Osteocyte (in vitro differentiated cells): ENCODE measurements at regions not wholly inside any gene's neighbourhood (a gene's known extent, or its start where the extent isn't known, plus 50 kb on each side); places are given as distances from the start of the nearest gene placed in this dataset.

Experiments used
- DNase-seq: peaks from one replicate; pipeline ENCODE4 v3.0.0; 2021; ENCODE audit warnings: mixed read lengths; ENCODE audit not compliant: unreplicated experiment; ENCODE audit errors: extremely low spot score
- H3K27ac Mint-ChIP-seq: one replicate; pipeline ENCODE4 v1.8.0; 2021; ENCODE audit warnings: mild to moderate bottlenecking, mixed read lengths; ENCODE audit not compliant: unreplicated experiment
- H3K27me3 Mint-ChIP-seq: one replicate; pipeline ENCODE4 v1.8.0; 2021; ENCODE audit warnings: mixed read lengths; ENCODE audit not compliant: unreplicated experiment
- H3K36me3 Mint-ChIP-seq: one replicate; pipeline ENCODE4 v1.8.0; 2021; ENCODE audit warnings: mixed read lengths; ENCODE audit not compliant: unreplicated experiment
- H3K4me1 Mint-ChIP-seq: one replicate; pipeline ENCODE4 v1.8.0; 2021; ENCODE audit warnings: mixed read lengths; ENCODE audit not compliant: unreplicated experiment
- H3K4me3 Mint-ChIP-seq: one replicate; pipeline ENCODE4 v1.8.0; 2021; ENCODE audit warnings: mild to moderate bottlenecking, moderate library complexity, mixed read lengths; ENCODE audit not compliant: unreplicated experiment
- H3K9me3 Mint-ChIP-seq: one replicate; pipeline ENCODE4 v1.8.0; 2021; ENCODE audit warnings: mixed read lengths; ENCODE audit not compliant: unreplicated experiment
- CTCF ChIP-seq: fragments of 200-600 bp; sonication (generic); IDR thresholded peaks from 2 replicates; pipeline ENCODE4 v1.5.0; 2021; ENCODE audit warnings: antibody characterized with exemption, mild to moderate bottlenecking, moderate library complexity

- no peaks in the 10 kb centered on the region for H3K9me3 Mint-ChIP-seq
- H3K36me3 Mint-ChIP-seq, result no peaks in the 10 kb centered on the region
- no peak for DNase-seq
- no peaks in the 10 kb centered on the region for H3K27me3 Mint-ChIP-seq
- no peak overlapping the region for H3K4me3 Mint-ChIP-seq
- H3K27ac Mint-ChIP-seq, result no peak overlapping the region
- no peaks in the 10 kb centered on the region for H3K4me1 Mint-ChIP-seq
- no peak for TF ChIP-seq CTCF
Observed at GRCh38 chrX:129071390-129071789, 451.9 kb downstream of the SMARCA1 start.

- H3K27ac Mint-ChIP-seq, result no peak overlapping the region
- H3K4me3 Mint-ChIP-seq, result no peak overlapping the region
- no peaks in the 10 kb centered on the region for H3K4me1 Mint-ChIP-seq
- DNase-seq, result no peak
- no peak for TF ChIP-seq CTCF
- H3K9me3 Mint-ChIP-seq, result no peaks in the 10 kb centered on the region
- H3K36me3 Mint-ChIP-seq, result no peaks in the 10 kb centered on the region
- H3K27me3 Mint-ChIP-seq, result no peaks in the 10 kb centered on the region
Observed at GRCh38 chrX:129065895-129066294, 457.4 kb downstream of the SMARCA1 start.

GRCh38 chrX:129058405-129058804 lies 464.9 kb downstream of the SMARCA1 start:
- Mint-ChIP-seq H3K9me3 (no peaks in the 10 kb centered on the region), H3K4me1 (no peaks in the 10 kb centered on the region), H3K27me3 (no peaks in the 10 kb centered on the region), H3K36me3 (no peaks in the 10 kb centered on the region), H3K4me3 (no peak overlapping the region), H3K27ac (no peak overlapping the region)
- DNase-seq, result no peak
- no peak for TF ChIP-seq CTCF

- no peaks in the 10 kb centered on the region for H3K27me3 Mint-ChIP-seq
- no peak for TF ChIP-seq CTCF
- no peak for DNase-seq
- no peaks in the 10 kb centered on the region for H3K4me1 Mint-ChIP-seq
- H3K27ac Mint-ChIP-seq, result no peak overlapping the region
- peaks cover 7% of the 10 kb centered on the region for H3K9me3 Mint-ChIP-seq
- no peak overlapping the region for H3K4me3 Mint-ChIP-seq
- no peaks in the 10 kb centered on the region for H3K36me3 Mint-ChIP-seq
Observed at GRCh38 chrX:129043138-129043537, 480.2 kb downstream of the SMARCA1 start.

- TF ChIP-seq CTCF, result no peak
- no peak for DNase-seq
- no peaks in the 10 kb centered on the region for H3K27me3 Mint-ChIP-seq
- H3K36me3 Mint-ChIP-seq, result no peaks in the 10 kb centered on the region
- no peaks in the 10 kb centered on the region for H3K4me1 Mint-ChIP-seq
- peaks cover 7% of the 10 kb centered on the region for H3K9me3 Mint-ChIP-seq
- H3K27ac Mint-ChIP-seq, result no peak overlapping the region
- H3K4me3 Mint-ChIP-seq, result no peak overlapping the region
Observed at GRCh38 chrX:129041319-129041718, 482.0 kb downstream of the SMARCA1 start.
